CD4-positive, alpha-beta T cell (primary cell): ENCODE measurements at regions not wholly inside any gene's neighbourhood (a gene's known extent, or its start where the extent isn't known, plus 50 kb on each side); places are given as distances from the start of the nearest gene placed in this dataset.

Experiments
- ATAC-seq: fragments of 200-7000 bp; cut with Tn5 transposase; one replicate; pipeline ENCODE4 v1.10.0; 2022; ENCODE audit warnings: mild to moderate bottlenecking; ENCODE audit not compliant: poor library complexity
- CTCF ChIA-PET: fragments of 350-600 bp; sonication (Branson Sonifier 250); formaldehyde crosslinking; loops from one replicate; lab custom pipeline; 2021; ENCODE audit warnings: antibody characterized with exemption, inconsistent platforms; lab: Charles Lee
- POLR2A ChIA-PET: fragments of 350-600 bp; sonication (Branson Sonifier 250); formaldehyde crosslinking; loops from one replicate; lab custom pipeline; 2021; ENCODE audit warnings: antibody characterized with exemption, inconsistent platforms; lab: Charles Lee
- DNase-seq, 14 experiments: peaks; one replicate each; pipeline ENCODE4 v3.0.0-alpha.2; 2013 to 2020; ENCODE audit warnings: mixed read lengths in 2 of 14
- H3K27ac ChIP-seq, 2 donors: one replicate each; pipeline versions ENCODE4 v1.5.1 to v1.7.0; 2013; ENCODE audit warnings: low read length in 2 of 2, low read depth in 1 of 2, mild to moderate bottlenecking in 1 of 2
- H3K27me3 ChIP-seq, 2 experiments: 1 replicate in 1 of 2; 2 replicates in 1 of 2; pipeline versions ENCODE4 v1.6.1 to v1.7.0; 2013; ENCODE audit warnings: low read length in 2 of 2, control low read depth in 1 of 2, mild to moderate bottlenecking in 1 of 2, moderate library complexity in 1 of 2; ENCODE audit not compliant: insufficient read depth in 2 of 2, control insufficient read depth in 1 of 2
- H3K36me3 ChIP-seq: one replicate; pipeline ENCODE4 v1.6.1; 2013; ENCODE audit warnings: low read length, control low read depth; ENCODE audit not compliant: insufficient read depth
- H3K4me1 ChIP-seq: one replicate; pipeline ENCODE4 v1.6.1; 2013; ENCODE audit warnings: low read length, control low read depth; ENCODE audit not compliant: insufficient read depth
- H3K4me3 ChIP-seq: one replicate; pipeline ENCODE4 v1.5.1; 2013; ENCODE audit warnings: mild to moderate bottlenecking, low read length, moderate library complexity
- H3K9me3 ChIP-seq, 2 experiments: 1 replicate in 1 of 2; 2 replicates in 1 of 2; pipeline versions ENCODE4 v1.6.1 to v1.7.0; 2013; ENCODE audit warnings: low read length in 2 of 2, mild to moderate bottlenecking in 2 of 2, control low read depth in 1 of 2, moderate library complexity in 1 of 2; ENCODE audit not compliant: control insufficient read depth in 1 of 2, insufficient read depth in 1 of 2
- H3K27ac Mint-ChIP-seq: one replicate; pipeline ENCODE4 v1.8.0; 2020; ENCODE audit warnings: mixed read lengths
- H3K27me3 Mint-ChIP-seq: one replicate; pipeline ENCODE4 v1.8.0; 2021; ENCODE audit warnings: mixed read lengths
- H3K36me3 Mint-ChIP-seq: one replicate; pipeline ENCODE4 v1.8.0; 2021; ENCODE audit warnings: low read depth, mixed read lengths
- H3K4me1 Mint-ChIP-seq: one replicate; pipeline ENCODE4 v1.8.0; 2021; ENCODE audit warnings: low read depth, mixed read lengths
- H3K4me3 Mint-ChIP-seq: one replicate; pipeline ENCODE4 v1.8.0; 2020; ENCODE audit warnings: mild to moderate bottlenecking, mixed read lengths
- H3K9me3 Mint-ChIP-seq: one replicate; pipeline ENCODE4 v1.8.0; 2020; ENCODE audit warnings: mixed read lengths
- intact Hi-C, 2 experiments: fragments of 100-400 bp; cut with DNase I in 1 of 2; cut with micrococcal nuclease in 1 of 2; formaldehyde crosslinking; loops; one replicate each; pipeline versions ENCODE4 v1.15.1 to v1.9.0; 2023 to 2025; cut with DNase I, micrococcal nuclease
- TF ChIP-seq, protein P1 (sequence below): fragments of 200-600 bp; IDR thresholded peaks from one replicate; pipeline ENCODE4 v1.8.0; 2022; ENCODE audit warnings: antibody characterized with exemption, mild to moderate bottlenecking

DNA sequence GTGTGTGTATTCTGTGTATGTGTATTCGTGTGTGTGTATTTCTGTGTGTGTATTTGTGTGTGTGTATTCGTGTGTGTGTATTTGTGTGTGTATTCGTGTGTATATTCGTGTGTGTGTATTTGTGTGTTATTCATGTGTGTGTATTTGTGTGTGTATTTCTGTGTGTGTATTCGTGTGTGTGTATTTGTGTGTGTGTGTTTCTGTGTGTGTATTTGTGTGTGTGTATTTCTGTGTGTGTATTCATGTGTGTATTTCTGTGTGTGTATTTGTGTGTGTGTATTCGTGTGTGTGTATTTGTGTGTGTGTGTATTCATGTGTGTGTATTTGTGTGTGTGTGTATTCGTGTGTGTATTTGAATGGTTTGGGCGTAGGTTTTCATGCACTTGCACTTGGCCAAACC lies 405.4 kb downstream of the SOX2 start:
- H3K27me3 ChIP-seq: no peaks in the 10 kb centered on the region

DNA sequence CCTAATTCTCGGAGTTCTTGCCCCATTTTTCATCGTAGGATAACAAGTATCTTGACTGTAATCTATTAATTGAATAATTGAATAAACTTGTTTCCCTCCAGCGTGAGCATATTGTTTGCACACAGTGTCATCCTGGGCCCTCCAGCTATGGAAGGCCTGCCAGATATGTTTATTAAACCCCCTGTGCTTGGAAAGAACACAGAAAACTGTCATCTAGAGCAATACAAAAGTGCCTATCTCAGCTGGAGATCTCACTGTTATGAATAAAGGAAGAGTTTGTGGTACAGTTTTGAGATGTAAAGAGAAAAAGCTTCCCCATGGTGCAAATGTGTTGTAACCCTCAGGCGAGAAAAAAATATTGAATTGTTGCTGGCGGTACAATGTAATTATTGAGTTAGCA lies 405.9 kb downstream of the SOX2 start:
- intact Hi-C loops: no loop called here
- H3K27me3 Mint-ChIP-seq: no peaks in the 10 kb centered on the region
- no peak for ATAC-seq
- H3K27me3 ChIP-seq: no peaks in the 10 kb centered on the region
- H3K9me3 Mint-ChIP-seq: peaks cover 3% of the 10 kb centered on the region
- POLR2A ChIA-PET: no interaction called here
- TF ChIP-seq, protein P1, sequence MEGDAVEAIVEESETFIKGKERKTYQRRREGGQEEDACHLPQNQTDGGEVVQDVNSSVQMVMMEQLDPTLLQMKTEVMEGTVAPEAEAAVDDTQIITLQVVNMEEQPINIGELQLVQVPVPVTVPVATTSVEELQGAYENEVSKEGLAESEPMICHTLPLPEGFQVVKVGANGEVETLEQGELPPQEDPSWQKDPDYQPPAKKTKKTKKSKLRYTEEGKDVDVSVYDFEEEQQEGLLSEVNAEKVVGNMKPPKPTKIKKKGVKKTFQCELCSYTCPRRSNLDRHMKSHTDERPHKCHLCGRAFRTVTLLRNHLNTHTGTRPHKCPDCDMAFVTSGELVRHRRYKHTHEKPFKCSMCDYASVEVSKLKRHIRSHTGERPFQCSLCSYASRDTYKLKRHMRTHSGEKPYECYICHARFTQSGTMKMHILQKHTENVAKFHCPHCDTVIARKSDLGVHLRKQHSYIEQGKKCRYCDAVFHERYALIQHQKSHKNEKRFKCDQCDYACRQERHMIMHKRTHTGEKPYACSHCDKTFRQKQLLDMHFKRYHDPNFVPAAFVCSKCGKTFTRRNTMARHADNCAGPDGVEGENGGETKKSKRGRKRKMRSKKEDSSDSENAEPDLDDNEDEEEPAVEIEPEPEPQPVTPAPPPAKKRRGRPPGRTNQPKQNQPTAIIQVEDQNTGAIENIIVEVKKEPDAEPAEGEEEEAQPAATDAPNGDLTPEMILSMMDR: no peak
- no peaks in the 10 kb centered on the region for H3K36me3 ChIP-seq
- H3K4me3 ChIP-seq: no peak overlapping the region
- H3K36me3 Mint-ChIP-seq: no peaks in the 10 kb centered on the region
- no peaks in the 10 kb centered on the region for H3K4me1 ChIP-seq
- H3K27ac Mint-ChIP-seq: no peak overlapping the region
- no peak overlapping the region for H3K27ac ChIP-seq
- CTCF ChIA-PET: no interaction called here
- DNase-seq: no peak
- peaks cover 0 to 4% of the 10 kb centered on the region in 2 experiments for H3K9me3 ChIP-seq
- H3K4me3 Mint-ChIP-seq: no peak overlapping the region
- no peaks in the 10 kb centered on the region for H3K4me1 Mint-ChIP-seq

More for the DNA sequence above, 405.4 kb downstream of the SOX2 start:
- intact Hi-C loops: no loop called here
- no peaks in the 10 kb centered on the region for H3K4me1 Mint-ChIP-seq
- H3K27ac Mint-ChIP-seq: no peak overlapping the region
- ChIA-PET POLR2A (no interaction called here), CTCF (no interaction called here)
- H3K9me3 Mint-ChIP-seq: peaks cover 3% of the 10 kb centered on the region
- Histone ChIP-seq H3K4me3 (no peak overlapping the region), H3K4me1 (no peaks in the 10 kb centered on the region), H3K36me3 (no peaks in the 10 kb centered on the region), H3K27ac (no peak overlapping the region), H3K9me3 (peaks cover 0 to 4% of the 10 kb centered on the region in 2 experiments)
- ATAC-seq: no peak
- H3K27me3 Mint-ChIP-seq: no peaks in the 10 kb centered on the region
- H3K4me3 Mint-ChIP-seq: no peak overlapping the region
- DNase-seq: no peak
- TF ChIP-seq, protein P1: no peak
- H3K36me3 Mint-ChIP-seq: no peaks in the 10 kb centered on the region

DNA sequence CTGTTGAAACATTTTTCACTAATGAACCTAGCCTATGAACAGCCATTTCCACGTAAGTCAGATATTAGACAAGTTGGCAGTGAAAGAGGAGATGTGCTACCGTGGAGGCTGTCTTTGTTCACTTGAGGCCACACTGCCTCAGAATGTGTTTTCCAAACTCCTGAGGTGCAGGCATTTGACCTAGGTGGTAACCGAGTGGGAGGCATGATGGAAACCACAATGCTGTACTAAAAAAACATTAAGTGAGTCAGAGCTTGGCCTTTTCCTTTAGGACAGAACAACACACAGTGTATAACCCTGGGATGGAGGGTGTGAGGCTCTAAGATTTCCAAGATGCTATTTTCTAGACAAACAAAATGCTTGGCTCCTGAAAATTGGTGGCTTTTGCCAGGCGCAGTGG lies 406.3 kb downstream of the SOX2 start:
- DNase-seq: no peak
- CTCF ChIA-PET: no interaction called here
- H3K9me3 Mint-ChIP-seq: peaks cover 3% of the 10 kb centered on the region

More for the DNA sequence above, 406.3 kb downstream of the SOX2 start:
- Histone ChIP-seq H3K4me1 (no peaks in the 10 kb centered on the region), H3K36me3 (no peaks in the 10 kb centered on the region), H3K4me3 (no peak overlapping the region), H3K27me3 (no peaks in the 10 kb centered on the region), H3K9me3 (peaks cover 0 to 4% of the 10 kb centered on the region in 2 experiments), H3K27ac (no peak overlapping the region)
- Mint-ChIP-seq H3K27me3 (no peaks in the 10 kb centered on the region), H3K36me3 (no peaks in the 10 kb centered on the region), H3K4me3 (no peak overlapping the region), H3K27ac (no peak overlapping the region), H3K4me1 (no peaks in the 10 kb centered on the region)
- POLR2A ChIA-PET: no interaction called here
- intact Hi-C loops: no loop called here
- no peak for ATAC-seq
- TF ChIP-seq, protein P1: no peak
